GM23248 (cell line): ENCODE measurements at regions not wholly inside any gene's neighbourhood (a gene's known extent, or its start where the extent isn't known, plus 50 kb on each side); places are given as distances from the start of the nearest gene placed in this dataset.

ENCODE experiments used
- DNase-seq: peaks from one replicate; pipeline ENCODE4 v3.0.0-alpha.2; 2015
- H2AFZ ChIP-seq: fragments of 200-600 bp; sonication (generic); 2 replicates; pipeline ENCODE4 v1.6.1; 2016; ENCODE audit warnings: antibody characterized with exemption
- H3F3A ChIP-seq: fragments of 200-600 bp; sonication (generic); 2 replicates; pipeline ENCODE4 v1.6.1; 2016; ENCODE audit warnings: mild to moderate bottlenecking, antibody characterized with exemption, mixed run types; ENCODE audit not compliant: insufficient read depth
- H3K27ac ChIP-seq: fragments of 200-600 bp; sonication (generic); 2 replicates; pipeline ENCODE4 v1.5.1; 2016; ENCODE audit warnings: mild to moderate bottlenecking
- H3K27me3 ChIP-seq: fragments of 200-600 bp; sonication (generic); replicated peaks from 2 replicates; pipeline ENCODE4 v1.6.1; 2016; ENCODE audit warnings: mild to moderate bottlenecking; ENCODE audit not compliant: insufficient read depth
- H3K36me3 ChIP-seq: fragments of 200-600 bp; sonication (generic); 2 replicates; pipeline ENCODE4 v1.6.1; 2016; ENCODE audit warnings: low read depth, mild to moderate bottlenecking
- H3K4me1 ChIP-seq: fragments of 200-600 bp; sonication (generic); 2 replicates; pipeline ENCODE4 v1.6.1; 2016; ENCODE audit warnings: mild to moderate bottlenecking; ENCODE audit not compliant: insufficient read depth
- H3K4me2 ChIP-seq: fragments of 200-600 bp; sonication (generic); one replicate; pipeline ENCODE4 v1.6.1; 2016; ENCODE audit warnings: mild to moderate bottlenecking; ENCODE audit not compliant: unreplicated experiment
- H3K4me3 ChIP-seq: fragments of 200-600 bp; sonication (generic); 2 replicates; pipeline ENCODE4 v1.5.1; 2016; ENCODE audit warnings: mild to moderate bottlenecking
- H3K79me2 ChIP-seq: fragments of 200-600 bp; sonication (generic); 2 replicates; pipeline ENCODE4 v1.6.1; 2016; ENCODE audit warnings: mild to moderate bottlenecking; ENCODE audit not compliant: insufficient read depth
- H3K9ac ChIP-seq: fragments of 200-600 bp; sonication (generic); 2 replicates; pipeline ENCODE4 v1.6.1; 2016; ENCODE audit warnings: mild to moderate bottlenecking
- H3K9me2 ChIP-seq: fragments of 200-600 bp; sonication (generic); 2 replicates; pipeline ENCODE4 v1.6.1; 2016; ENCODE audit warnings: mixed run types, mild to moderate bottlenecking, moderate library complexity; ENCODE audit not compliant: insufficient read depth
- H3K9me3 ChIP-seq: fragments of 200-600 bp; sonication (generic); one replicate; pipeline ENCODE4 v1.6.1; 2017; ENCODE audit warnings: low read depth
- H4K20me1 ChIP-seq: fragments of 200-600 bp; sonication (generic); 2 replicates; pipeline ENCODE4 v1.6.0; 2016; ENCODE audit not compliant: insufficient read depth
- EZH2 ChIP-seq: fragments of 200-600 bp; sonication (generic); IDR thresholded peaks from 2 replicates; pipeline ENCODE4 v1.6.1; 2018; ENCODE audit warnings: antibody characterized with exemption, mild to moderate bottlenecking; ENCODE audit not compliant: insufficient read depth, poor library complexity, severe bottlenecking
- EZH2phosphoT487 ChIP-seq: fragments of 200-600 bp; sonication (generic); IDR thresholded peaks from 2 replicates; pipeline ENCODE4 v1.6.1; 2018; ENCODE audit warnings: antibody characterized with exemption, moderate library complexity, mild to moderate bottlenecking, low read depth; ENCODE audit not compliant: insufficient read depth
- WGBS, 2 experiments: methylation state at CpG; one replicate each; pipeline ENCODE4 v1.1.6; 2015 to 2017; ENCODE audit warnings: low lambda C conversion rate in 2 of 2, low coverage in 1 of 2; ENCODE audit errors: missing lambda C conversion rate in 2 of 2; 5-methylcytosine and 5-hydroxymethylcytosine counted together
- in situ Hi-C: fragments of 300-500 bp; cut with MboI; formaldehyde crosslinking; loops from 2 replicates; pipeline ENCODE4 v1.15.0; 2020

GRCh38 chr10:113477451-113477850 is 75.4 kb upstream of the HABP2 start:
- in situ Hi-C loops = no loop called here
- no peaks in the 10 kb centered on the region for H3K9me2 ChIP-seq
- DNase-seq = no peak
- no peak overlapping the region for H2AFZ ChIP-seq
- H3K79me2 ChIP-seq = no peaks in the 10 kb centered on the region
- H3K4me2 ChIP-seq = no peak overlapping the region
- no peak overlapping the region for H3K27ac ChIP-seq
- H3K9ac ChIP-seq = no peak overlapping the region
- no peaks in the 10 kb centered on the region for H3K9me3 ChIP-seq
- H3K4me3 ChIP-seq = no peak overlapping the region
- 93 to 94% methylated on average over 3 of the region's 3 CpGs for WGBS, 2 experiments
- peaks cover 44% of the 10 kb centered on the region for H3K4me1 ChIP-seq
- H4K20me1 ChIP-seq = no peaks in the 10 kb centered on the region
- TF ChIP-seq EZH2phosphoT487 (no peak), EZH2 (no peak)
- peaks cover 39% of the 10 kb centered on the region for H3F3A ChIP-seq
- H3K36me3 ChIP-seq = no peaks in the 10 kb centered on the region
- no peaks in the 10 kb centered on the region for H3K27me3 ChIP-seq

GRCh38 chr10:113479346-113480080 is 73.3 kb upstream of the HABP2 start:
- peaks cover 21% of the 10 kb centered on the region for H3F3A ChIP-seq
- H3K9ac ChIP-seq = no peak overlapping the region
- H3K4me1 ChIP-seq = peaks cover 25% of the 10 kb centered on the region
- H3K9me2 ChIP-seq = no peaks in the 10 kb centered on the region
- WGBS, 2 experiments = 80 to 81% methylated on average over 9 of the region's 9 CpGs
- in situ Hi-C loops = no loop called here
- TF ChIP-seq EZH2 (no peak), EZH2phosphoT487 (no peak)
- no peak for DNase-seq
- H3K4me2 ChIP-seq = no peak overlapping the region
- H2AFZ ChIP-seq = no peak overlapping the region
- no peaks in the 10 kb centered on the region for H3K27me3 ChIP-seq
- H3K4me3 ChIP-seq = no peak overlapping the region
- H3K36me3 ChIP-seq = no peaks in the 10 kb centered on the region
- no peaks in the 10 kb centered on the region for H3K79me2 ChIP-seq
- H3K27ac ChIP-seq = no peak overlapping the region
- no peaks in the 10 kb centered on the region for H3K9me3 ChIP-seq
- no peaks in the 10 kb centered on the region for H4K20me1 ChIP-seq

- DNase-seq = no peak
- Histone ChIP-seq H3K36me3 (no peaks in the 10 kb centered on the region), H3K27me3 (no peaks in the 10 kb centered on the region), H2AFZ (no peak overlapping the region), H3K4me1 (peaks cover 22% of the 10 kb centered on the region), H3K9me3 (no peaks in the 10 kb centered on the region), H3F3A (peaks cover 20% of the 10 kb centered on the region), H3K9ac (no peak overlapping the region), H3K27ac (no peak overlapping the region), H3K9me2 (no peaks in the 10 kb centered on the region), H4K20me1 (no peaks in the 10 kb centered on the region), H3K4me2 (no peak overlapping the region), H3K4me3 (no peak overlapping the region), H3K79me2 (no peaks in the 10 kb centered on the region)
- TF ChIP-seq EZH2 = no peak
- no peak for TF ChIP-seq EZH2phosphoT487
- in situ Hi-C loops = no loop called here
- 9 to 14% methylated on average over 1 of the region's 1 CpG for WGBS, 2 experiments
These were observed 72.8 kb upstream of the HABP2 start for GRCh38 chr10:113480081-113480360.

- in situ Hi-C loops = no loop called here
- no peak for TF ChIP-seq EZH2phosphoT487
- TF ChIP-seq EZH2 = no peak
- WGBS, 2 experiments = 61 to 63% methylated on average over 6 of the region's 6 CpGs
These were observed 71.9 kb upstream of the HABP2 start for GRCh38 chr10:113480851-113481502.

More at GRCh38 chr10:113480851-113481502, 71.9 kb upstream of the HABP2 start:
- Histone ChIP-seq H3K4me1 (peaks cover 22% of the 10 kb centered on the region), H2AFZ (no peak overlapping the region), H4K20me1 (no peaks in the 10 kb centered on the region), H3K36me3 (no peaks in the 10 kb centered on the region), H3F3A (peaks cover 20% of the 10 kb centered on the region), H3K9ac (no peak overlapping the region), H3K9me3 (no peaks in the 10 kb centered on the region), H3K27me3 (no peaks in the 10 kb centered on the region), H3K27ac (no peak overlapping the region), H3K4me2 (no peak overlapping the region), H3K79me2 (no peaks in the 10 kb centered on the region), H3K9me2 (no peaks in the 10 kb centered on the region), H3K4me3 (no peak overlapping the region)
- no peak for DNase-seq
